CD4-positive, alpha-beta T cell (primary cell): ENCODE measurements at regions not wholly inside any gene's neighbourhood (a gene's known extent, or its start where the extent isn't known, plus 50 kb on each side); places are given as distances from the start of the nearest gene placed in this dataset.
"Not testable (repeated sequence)": the region's sequence is repeated elsewhere in the genome, so short reads cannot be mapped to it uniquely, and the experiment has no call there.

ENCODE experiments used
- ATAC-seq: fragments of 200-7000 bp; cut with Tn5 transposase; one replicate; pipeline ENCODE4 v1.10.0; 2022; ENCODE audit warnings: mild to moderate bottlenecking; ENCODE audit not compliant: poor library complexity
- CTCF ChIA-PET: fragments of 350-600 bp; sonication (Branson Sonifier 250); formaldehyde crosslinking; loops from one replicate; lab custom pipeline; 2021; ENCODE audit warnings: antibody characterized with exemption, inconsistent platforms; lab: Charles Lee
- POLR2A ChIA-PET: fragments of 350-600 bp; sonication (Branson Sonifier 250); formaldehyde crosslinking; loops from one replicate; lab custom pipeline; 2021; ENCODE audit warnings: antibody characterized with exemption, inconsistent platforms; lab: Charles Lee
- DNase-seq, 14 experiments: peaks; one replicate each; pipeline ENCODE4 v3.0.0-alpha.2; 2013 to 2020; ENCODE audit warnings: mixed read lengths in 2 of 14
- H3K27ac ChIP-seq, 2 donors: one replicate each; pipeline versions ENCODE4 v1.5.1 to v1.7.0; 2013; ENCODE audit warnings: low read length in 2 of 2, low read depth in 1 of 2, mild to moderate bottlenecking in 1 of 2
- H3K27me3 ChIP-seq, 2 experiments: 1 replicate in 1 of 2; 2 replicates in 1 of 2; pipeline versions ENCODE4 v1.6.1 to v1.7.0; 2013; ENCODE audit warnings: low read length in 2 of 2, control low read depth in 1 of 2, mild to moderate bottlenecking in 1 of 2, moderate library complexity in 1 of 2; ENCODE audit not compliant: insufficient read depth in 2 of 2, control insufficient read depth in 1 of 2
- H3K36me3 ChIP-seq: one replicate; pipeline ENCODE4 v1.6.1; 2013; ENCODE audit warnings: low read length, control low read depth; ENCODE audit not compliant: insufficient read depth
- H3K4me1 ChIP-seq: one replicate; pipeline ENCODE4 v1.6.1; 2013; ENCODE audit warnings: low read length, control low read depth; ENCODE audit not compliant: insufficient read depth
- H3K4me3 ChIP-seq: one replicate; pipeline ENCODE4 v1.5.1; 2013; ENCODE audit warnings: mild to moderate bottlenecking, low read length, moderate library complexity
- H3K9me3 ChIP-seq, 2 experiments: 1 replicate in 1 of 2; 2 replicates in 1 of 2; pipeline versions ENCODE4 v1.6.1 to v1.7.0; 2013; ENCODE audit warnings: low read length in 2 of 2, mild to moderate bottlenecking in 2 of 2, control low read depth in 1 of 2, moderate library complexity in 1 of 2; ENCODE audit not compliant: control insufficient read depth in 1 of 2, insufficient read depth in 1 of 2
- H3K27ac Mint-ChIP-seq: one replicate; pipeline ENCODE4 v1.8.0; 2020; ENCODE audit warnings: mixed read lengths
- H3K27me3 Mint-ChIP-seq: one replicate; pipeline ENCODE4 v1.8.0; 2021; ENCODE audit warnings: mixed read lengths
- H3K36me3 Mint-ChIP-seq: one replicate; pipeline ENCODE4 v1.8.0; 2021; ENCODE audit warnings: low read depth, mixed read lengths
- H3K4me1 Mint-ChIP-seq: one replicate; pipeline ENCODE4 v1.8.0; 2021; ENCODE audit warnings: low read depth, mixed read lengths
- H3K4me3 Mint-ChIP-seq: one replicate; pipeline ENCODE4 v1.8.0; 2020; ENCODE audit warnings: mild to moderate bottlenecking, mixed read lengths
- H3K9me3 Mint-ChIP-seq: one replicate; pipeline ENCODE4 v1.8.0; 2020; ENCODE audit warnings: mixed read lengths
- intact Hi-C, 2 experiments: fragments of 100-400 bp; cut with DNase I in 1 of 2; cut with micrococcal nuclease in 1 of 2; formaldehyde crosslinking; loops; one replicate each; pipeline versions ENCODE4 v1.15.1 to v1.9.0; 2023 to 2025; cut with DNase I, micrococcal nuclease

- H3K4me3 ChIP-seq, H3K4me3 Mint-ChIP-seq, POLR2A ChIA-PET, H3K27ac ChIP-seq, H3K9me3 Mint-ChIP-seq, H3K4me1 ChIP-seq, ATAC-seq, H3K27ac Mint-ChIP-seq, CTCF ChIA-PET, H3K4me1 Mint-ChIP-seq, H3K9me3 ChIP-seq, H3K27me3 ChIP-seq, H3K36me3 ChIP-seq, DNase-seq, intact Hi-C loops, H3K36me3 Mint-ChIP-seq: not testable (repeated sequence)
- peaks cover 14% of the 10 kb centered on the region for H3K27me3 Mint-ChIP-seq
Measured at GRCh38 chr16:88236229-88236628, 146.5 kb upstream of the ZNF469 start.

GRCh38 chr16:88237314-88237713, 145.4 kb upstream of the ZNF469 start:
- ATAC-seq, CTCF ChIA-PET, POLR2A ChIA-PET: not testable (repeated sequence)

GRCh38 chr16:88237761-88238415, 144.9 kb upstream of the ZNF469 start:
- H3K27me3 ChIP-seq, H3K36me3 Mint-ChIP-seq, H3K9me3 ChIP-seq, H3K27ac ChIP-seq, H3K9me3 Mint-ChIP-seq, H3K4me3 Mint-ChIP-seq, H3K36me3 ChIP-seq, ATAC-seq, CTCF ChIA-PET, H3K4me3 ChIP-seq, H3K4me1 Mint-ChIP-seq, H3K27ac Mint-ChIP-seq, H3K4me1 ChIP-seq, DNase-seq, intact Hi-C loops, POLR2A ChIA-PET: not testable (repeated sequence)
- H3K27me3 Mint-ChIP-seq: peaks cover 14% of the 10 kb centered on the region

More at GRCh38 chr16:88237314-88237713, 145.4 kb upstream of the ZNF469 start:
- H3K27ac ChIP-seq, intact Hi-C loops, H3K36me3 ChIP-seq, H3K4me1 Mint-ChIP-seq, H3K9me3 ChIP-seq, H3K4me1 ChIP-seq, H3K4me3 Mint-ChIP-seq, H3K27me3 ChIP-seq, H3K4me3 ChIP-seq, DNase-seq, H3K9me3 Mint-ChIP-seq, H3K27ac Mint-ChIP-seq, H3K36me3 Mint-ChIP-seq: not testable (repeated sequence)
- H3K27me3 Mint-ChIP-seq: peaks cover 14% of the 10 kb centered on the region

- CTCF ChIA-PET, H3K27ac ChIP-seq, H3K27ac Mint-ChIP-seq: not testable (repeated sequence)
Measured at GRCh38 chr16:88238732-88239274, 144.0 kb upstream of the ZNF469 start.

GRCh38 chr16:88240118-88240517, 142.6 kb upstream of the ZNF469 start:
- POLR2A ChIA-PET, H3K4me1 Mint-ChIP-seq, H3K27ac Mint-ChIP-seq, ATAC-seq, H3K36me3 Mint-ChIP-seq, H3K9me3 ChIP-seq, H3K36me3 ChIP-seq, H3K4me3 Mint-ChIP-seq, DNase-seq, H3K27me3 ChIP-seq, CTCF ChIA-PET, H3K4me1 ChIP-seq, H3K4me3 ChIP-seq, H3K27ac ChIP-seq, H3K9me3 Mint-ChIP-seq, intact Hi-C loops: not testable (repeated sequence)
- H3K27me3 Mint-ChIP-seq: peaks cover 14% of the 10 kb centered on the region

More at GRCh38 chr16:88238732-88239274, 144.0 kb upstream of the ZNF469 start:
- H3K36me3 Mint-ChIP-seq, H3K9me3 Mint-ChIP-seq, H3K4me3 Mint-ChIP-seq, H3K4me1 ChIP-seq, H3K27me3 ChIP-seq, H3K9me3 ChIP-seq, H3K36me3 ChIP-seq, intact Hi-C loops, ATAC-seq, H3K4me1 Mint-ChIP-seq, POLR2A ChIA-PET, H3K4me3 ChIP-seq: not testable (repeated sequence)
- H3K27me3 Mint-ChIP-seq: peaks cover 14% of the 10 kb centered on the region
- DNase-seq: peak in 2 of 14 experiments; percentile 30 to 51

- H3K9me3 Mint-ChIP-seq, H3K36me3 ChIP-seq, DNase-seq, intact Hi-C loops, H3K4me3 ChIP-seq, H3K36me3 Mint-ChIP-seq, H3K27ac ChIP-seq, H3K4me1 ChIP-seq, H3K27me3 Mint-ChIP-seq, H3K4me3 Mint-ChIP-seq, H3K9me3 ChIP-seq, CTCF ChIA-PET, H3K4me1 Mint-ChIP-seq, POLR2A ChIA-PET, H3K27me3 ChIP-seq, ATAC-seq, H3K27ac Mint-ChIP-seq: not testable (repeated sequence)
Measured at GRCh38 chr16:88240776-88241175, 142.0 kb upstream of the ZNF469 start.
